ENCODE measurements at regions not wholly inside any gene's neighbourhood (a gene's known extent, or its start where the extent isn't known, plus 50 kb on each side); places are given as distances from the start of the nearest gene placed in this dataset.

GRCh38 chr1:8163039-8163438 lies 136.9 kb upstream of the ERRFI1 start:
- ChIA-PET CTCF (interaction anchor here (0.6 kb wide), 1 partner anchor 260 kb away, joined by 4 read pairs; no protein-coding TSS in a partner anchor), POLR2A (no interaction called here)
- TF ChIP-seq CTCF (IDR thresholded peaks at IDR 0.05; ENCODE audit: insufficient read depth, low read depth, low read length): no peak
- H3K4me3 ChIP-seq (ENCODE audit: low read depth, low read length): no peak overlapping the region
- 0 out of 2 replicates have a peak, but pooled peaks cover 2% of the 10 kb centered on the region for H3K27me3 ChIP-seq (ENCODE audit: control insufficient read depth, insufficient read depth, low read length)
- DNase-seq (ENCODE audit: low read depth): no peak
- no peaks in the 10 kb centered on the region for H3K36me3 ChIP-seq (ENCODE audit: control insufficient read depth, insufficient read depth, low read length)

- H3K36me3 ChIP-seq (ENCODE audit: control insufficient read depth, insufficient read depth, low read length): no peaks in the 10 kb centered on the region
- no peak for DNase-seq (ENCODE audit: low read depth)
- POLR2A ChIA-PET: no interaction called here
- no peak overlapping the region for H3K4me3 ChIP-seq (ENCODE audit: low read depth, low read length)
- 0 out of 2 replicates have a peak, but pooled peaks cover 2% of the 10 kb centered on the region for H3K27me3 ChIP-seq (ENCODE audit: control insufficient read depth, insufficient read depth, low read length)
- no peak for TF ChIP-seq CTCF (IDR thresholded peaks at IDR 0.05; ENCODE audit: insufficient read depth, low read depth, low read length)
- CTCF ChIA-PET: interaction anchor here (0.6 kb wide), 1 partner anchor 261 kb away, joined by 4 read pairs; no protein-coding TSS in a partner anchor
Observed at GRCh38 chr1:8162168-8162567, 136.1 kb upstream of the ERRFI1 start.

- no peak for DNase-seq (ENCODE audit: low read depth)
- H3K36me3 ChIP-seq (ENCODE audit: control insufficient read depth, insufficient read depth, low read length): no peaks in the 10 kb centered on the region
- no peak for TF ChIP-seq CTCF (IDR thresholded peaks at IDR 0.05; ENCODE audit: insufficient read depth, low read depth, low read length)
- H3K27me3 ChIP-seq (ENCODE audit: control insufficient read depth, insufficient read depth, low read length): 0 out of 2 replicates have a peak, but pooled peaks cover 2% of the 10 kb centered on the region
- H3K4me3 ChIP-seq (ENCODE audit: low read depth, low read length): no peak overlapping the region
- ChIA-PET CTCF (no interaction called here), POLR2A (no interaction called here)
Observed at GRCh38 chr1:8161546-8162105, 135.5 kb upstream of the ERRFI1 start.

- CTCF ChIA-PET: no interaction called here
- H3K36me3 ChIP-seq (ENCODE audit: control insufficient read depth, insufficient read depth, low read length): no peaks in the 10 kb centered on the region
- TF ChIP-seq CTCF (IDR thresholded peaks at IDR 0.05; ENCODE audit: insufficient read depth, low read depth, low read length): no peak
- H3K4me3 ChIP-seq (ENCODE audit: low read depth, low read length): no peak overlapping the region
- POLR2A ChIA-PET: no interaction called here
- H3K27me3 ChIP-seq (ENCODE audit: control insufficient read depth, insufficient read depth, low read length): 0 out of 2 replicates have a peak, but pooled peaks cover 2% of the 10 kb centered on the region
- no peak for DNase-seq (ENCODE audit: low read depth)
Observed at GRCh38 chr1:8159470-8160024, 133.4 kb upstream of the ERRFI1 start.

GRCh38 chr1:8158995-8159394 lies 132.9 kb upstream of the ERRFI1 start:
- H3K4me3 ChIP-seq (ENCODE audit: low read depth, low read length): no peak overlapping the region
- no peaks in the 10 kb centered on the region for H3K36me3 ChIP-seq (ENCODE audit: control insufficient read depth, insufficient read depth, low read length)
- TF ChIP-seq CTCF (IDR thresholded peaks at IDR 0.05; ENCODE audit: insufficient read depth, low read depth, low read length): no peak
- no peak for DNase-seq (ENCODE audit: low read depth)
- CTCF ChIA-PET: no interaction called here
- 0 out of 2 replicates have a peak, but pooled peaks cover 2% of the 10 kb centered on the region for H3K27me3 ChIP-seq (ENCODE audit: control insufficient read depth, insufficient read depth, low read length)
- POLR2A ChIA-PET: no interaction called here
